Hematopoietic multipotent progenitor cell treated with erythropoietin and hydrocortisone succinate and interleukin-3 and kit ligand, for 4 days (in vitro differentiated cells): ENCODE measurements at regions not wholly inside any gene's neighbourhood (a gene's known extent, or its start where the extent isn't known, plus 50 kb on each side); places are given as distances from the start of the nearest gene placed in this dataset.
"Not testable (repeated sequence)": the region's sequence is repeated elsewhere in the genome, so short reads cannot be mapped to it uniquely, and the experiment has no call there.

Experiments used
- DNase-seq: peaks from one replicate; pipeline ENCODE4 v3.0.0-alpha.2; 2015

- no peak for DNase-seq
Observed at GRCh38 chr14:51596488-51597117, 55.1 kb upstream of the FRMD6 start.

- DNase-seq = no peak
Observed at GRCh38 chr14:51597261-51598001, 54.3 kb upstream of the FRMD6 start.

GRCh38 chr14:51598924-51599600 is 52.6 kb upstream of the FRMD6 start:
- DNase-seq = not testable (repeated sequence)

- no peak for DNase-seq
Observed at GRCh38 chr14:51600658-51601057, 51.1 kb upstream of the FRMD6 start.
